Erythroblast (primary cell): ENCODE measurements at regions not wholly inside any gene's neighbourhood (a gene's known extent, or its start where the extent isn't known, plus 50 kb on each side); places are given as distances from the start of the nearest gene placed in this dataset.

ENCODE experiments used
- GATA1 ChIP-seq: IDR thresholded peaks from 2 replicates; pipeline ENCODE4 v1.6.1; 2011; ENCODE audit warnings: low read depth, mild to moderate bottlenecking, control low read depth, low read length, moderate library complexity
- POLR2A ChIP-seq: IDR thresholded peaks from 2 replicates; pipeline ENCODE4 v1.6.1; 2011; ENCODE audit warnings: mild to moderate bottlenecking, low read length

- TF ChIP-seq POLR2A (no peak), GATA1 (no peak)
Observed at GRCh38 chr2:155169317-155169716, 470.8 kb downstream of the KCNJ3 start.
